Body of pancreas (tissue), 4 donors: ENCODE measurements at regions not wholly inside any gene's neighbourhood (a gene's known extent, or its start where the extent isn't known, plus 50 kb on each side); places are given as distances from the start of the nearest gene placed in this dataset.

ENCODE experiments used
- POLR2A ChIP-seq, 3 donors: fragments of 450-650 bp; IDR thresholded peaks; one replicate each; pipeline ENCODE4 v1.6.1; 2016; ENCODE audit warnings: antibody characterized with exemption in 3 of 3, mild to moderate bottlenecking in 2 of 3
- TF ChIP-seq, protein P1 (sequence below), 7 experiments: fragments of 450-650 bp in 4 of 7; fragments of 200-600 bp in 3 of 7; sonication (generic) in 3 of 7; IDR thresholded peaks; one replicate each; pipeline ENCODE4 v1.5.1; 2016 to 2019; ENCODE audit warnings: antibody characterized with exemption in 7 of 7

DNA sequence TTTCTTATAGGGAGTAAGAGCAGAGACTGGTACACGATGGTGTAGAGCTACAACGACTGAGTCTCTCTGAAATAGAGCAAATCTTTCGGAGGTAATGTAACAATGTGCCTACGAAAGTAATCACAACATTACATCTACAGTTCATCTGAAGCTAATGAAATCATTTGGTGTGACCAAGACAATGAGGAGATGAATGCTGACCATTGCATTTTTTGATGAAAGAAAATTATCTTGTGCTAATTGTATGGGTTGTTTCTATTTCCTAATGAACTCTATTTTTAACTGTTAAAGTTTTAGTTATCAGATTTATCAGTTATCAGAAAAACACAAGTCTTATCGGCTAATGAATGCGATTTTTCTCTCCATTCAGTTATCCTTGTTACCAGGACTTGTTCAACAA lies 913.4 kb downstream of the SLITRK6 start:
- TF ChIP-seq, protein P1, sequence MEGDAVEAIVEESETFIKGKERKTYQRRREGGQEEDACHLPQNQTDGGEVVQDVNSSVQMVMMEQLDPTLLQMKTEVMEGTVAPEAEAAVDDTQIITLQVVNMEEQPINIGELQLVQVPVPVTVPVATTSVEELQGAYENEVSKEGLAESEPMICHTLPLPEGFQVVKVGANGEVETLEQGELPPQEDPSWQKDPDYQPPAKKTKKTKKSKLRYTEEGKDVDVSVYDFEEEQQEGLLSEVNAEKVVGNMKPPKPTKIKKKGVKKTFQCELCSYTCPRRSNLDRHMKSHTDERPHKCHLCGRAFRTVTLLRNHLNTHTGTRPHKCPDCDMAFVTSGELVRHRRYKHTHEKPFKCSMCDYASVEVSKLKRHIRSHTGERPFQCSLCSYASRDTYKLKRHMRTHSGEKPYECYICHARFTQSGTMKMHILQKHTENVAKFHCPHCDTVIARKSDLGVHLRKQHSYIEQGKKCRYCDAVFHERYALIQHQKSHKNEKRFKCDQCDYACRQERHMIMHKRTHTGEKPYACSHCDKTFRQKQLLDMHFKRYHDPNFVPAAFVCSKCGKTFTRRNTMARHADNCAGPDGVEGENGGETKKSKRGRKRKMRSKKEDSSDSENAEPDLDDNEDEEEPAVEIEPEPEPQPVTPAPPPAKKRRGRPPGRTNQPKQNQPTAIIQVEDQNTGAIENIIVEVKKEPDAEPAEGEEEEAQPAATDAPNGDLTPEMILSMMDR (IDR thresholded peaks at IDR 0.05) = no peak
- TF ChIP-seq POLR2A (IDR thresholded peaks at IDR 0.05) = no peak
